OCI-LY7 (cell line): ENCODE measurements at regions not wholly inside any gene's neighbourhood (a gene's known extent, or its start where the extent isn't known, plus 50 kb on each side); places are given as distances from the start of the nearest gene placed in this dataset.

ENCODE experiments used
- BruUV-seq: library from RNA; stranded (reverse); fragments of 400-500 nt; replicated peaks from 2 replicates; lab custom pipeline; 2021; lab: Mats Ljungman, UMichigan
- CTCF ChIA-PET: fragments of 300-600 bp; sonication (Branson Sonifier 250); formaldehyde crosslinking; loops from one replicate; lab custom pipeline; 2022; ENCODE audit warnings: antibody characterized with exemption; ENCODE audit not compliant: unreplicated experiment; lab: Charles Lee
- POLR2A ChIA-PET: fragments of 300-600 bp; sonication (Branson Sonifier 250); formaldehyde crosslinking; loops from one replicate; lab custom pipeline; 2022; ENCODE audit warnings: antibody characterized with exemption; lab: Charles Lee
- DNase-seq: peaks from one replicate; pipeline ENCODE4 v3.0.0-alpha.2; 2015; ENCODE audit warnings: low spot score
- H2AFZ ChIP-seq: fragments of 200-600 bp; sonication (generic), shearing (Covaris generic); 2 replicates; pipeline ENCODE4 v1.6.1; 2014; ENCODE audit warnings: mild to moderate bottlenecking, antibody characterized with exemption, low read length, moderate library complexity
- H3K27ac ChIP-seq: fragments of 200-600 bp; sonication (generic); 2 replicates; pipeline ENCODE4 v1.5.1; 2014; ENCODE audit warnings: mixed run types, low read depth, mild to moderate bottlenecking, moderate library complexity, low read length, inconsistent platforms; ENCODE audit not compliant: poor library complexity, severe bottlenecking
- H3K36me3 ChIP-seq: fragments of 200-600 bp; sonication (generic); 2 replicates; pipeline ENCODE4 v1.6.1; 2014; ENCODE audit warnings: mild to moderate bottlenecking, antibody characterized with exemption, low read length, moderate library complexity, mixed read lengths; ENCODE audit not compliant: insufficient read depth
- H3K4me1 ChIP-seq: fragments of 200-600 bp; sonication (generic); 2 replicates; pipeline ENCODE4 v1.5.1; 2014; ENCODE audit warnings: mild to moderate bottlenecking, low read length; ENCODE audit not compliant: insufficient read depth, poor library complexity, severe bottlenecking
- H3K4me2 ChIP-seq: fragments of 200-600 bp; sonication (generic); 2 replicates; pipeline ENCODE4 v1.6.1; 2014; ENCODE audit warnings: mild to moderate bottlenecking, low read length
- H3K4me3 ChIP-seq: fragments of 200-600 bp; sonication (generic); 2 replicates; pipeline ENCODE4 v1.5.1; 2014; ENCODE audit warnings: mild to moderate bottlenecking, low read depth, low read length; ENCODE audit not compliant: poor library complexity, severe bottlenecking
- H3K79me2 ChIP-seq: fragments of 200-600 bp; sonication (generic); 2 replicates; pipeline ENCODE4 v1.6.1; 2016; ENCODE audit warnings: low read depth, mild to moderate bottlenecking, low read length, moderate library complexity, mixed read lengths; ENCODE audit not compliant: insufficient read depth
- H3K9me2 ChIP-seq: fragments of 200-600 bp; sonication (generic); 2 replicates; pipeline ENCODE4 v1.6.1; 2016; ENCODE audit warnings: mild to moderate bottlenecking, low read length, mixed read lengths; ENCODE audit not compliant: insufficient read depth
- H3K9me3 ChIP-seq: fragments of 200-600 bp; sonication (generic); 2 replicates; pipeline ENCODE4 v1.6.1; 2014; ENCODE audit warnings: mild to moderate bottlenecking, mixed run types, low read length, mixed read lengths
- H4K20me1 ChIP-seq: fragments of 200-600 bp; sonication (generic); 2 replicates; pipeline ENCODE4 v1.6.1; 2014; ENCODE audit warnings: mild to moderate bottlenecking, antibody characterized with exemption, low read length, moderate library complexity, mixed read lengths; ENCODE audit not compliant: insufficient read depth
- CTCF ChIP-seq: fragments of 200-600 bp; sonication (generic); conservative IDR thresholded peaks from 2 replicates; pipeline ENCODE4 v1.5.1; 2014; ENCODE audit warnings: mild to moderate bottlenecking, antibody characterized with exemption, low read length, moderate library complexity, mixed read lengths
- EZH2phosphoT487 ChIP-seq: fragments of 200-600 bp; sonication (generic); IDR thresholded peaks from 2 replicates; pipeline ENCODE4 v1.6.1; 2018; ENCODE audit warnings: low read depth, borderline replicate concordance, mild to moderate bottlenecking, mixed run types, antibody characterized with exemption, low read length, moderate library complexity, mixed read lengths
- intact Hi-C: fragments of 100-400 bp; cut with micrococcal nuclease; formaldehyde crosslinking; loops from one replicate; pipeline ENCODE4 v1.10.0; 2022; ENCODE audit not compliant: unreplicated experiment

- intact Hi-C loops, result no loop called here
- no peaks in the 10 kb centered on the region for H3K79me2 ChIP-seq
- H3K4me1 ChIP-seq, result no peaks in the 10 kb centered on the region
- no peak for TF ChIP-seq CTCF
- TF ChIP-seq EZH2phosphoT487, result no peak
- no peaks in the 10 kb centered on the region for H3K9me3 ChIP-seq
- H3K4me2 ChIP-seq, result no peak overlapping the region
- no peak for DNase-seq
- POLR2A ChIA-PET, result no interaction called here
- H3K27ac ChIP-seq, result no peak overlapping the region
- H3K36me3 ChIP-seq, result no peaks in the 10 kb centered on the region
- H4K20me1 ChIP-seq, result no peaks in the 10 kb centered on the region
- CTCF ChIA-PET, result no interaction called here
- no peaks in the 10 kb centered on the region for H3K9me2 ChIP-seq
- no peak overlapping the region for H3K4me3 ChIP-seq
- BruUV-seq, result no TSS peak
- no peak overlapping the region for H2AFZ ChIP-seq
Measured at GRCh38 chr7:10268034-10268433, 705.6 kb upstream of the PHF14 start.

DNA sequence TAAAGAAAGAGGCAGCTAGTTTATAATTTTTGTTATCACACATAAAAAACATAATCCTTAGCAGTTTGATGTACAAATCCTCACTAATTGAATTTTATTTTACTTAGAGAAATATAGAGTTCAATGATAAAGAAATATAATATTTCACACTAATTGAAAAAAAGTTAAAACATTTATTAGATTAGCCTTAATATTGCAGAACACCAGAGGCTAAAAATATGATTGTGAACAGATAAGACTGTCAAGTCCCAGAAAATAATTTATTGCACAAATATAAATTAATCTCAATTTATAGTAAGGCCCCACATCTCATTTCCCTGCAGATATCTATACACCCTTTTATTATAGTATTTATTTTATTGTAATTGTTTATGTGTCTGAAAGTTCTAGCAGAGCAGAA is 690.8 kb upstream of the PHF14 start:
- H3K36me3 ChIP-seq, result no peaks in the 10 kb centered on the region
- BruUV-seq, result no TSS peak

More for the DNA sequence above, 690.8 kb upstream of the PHF14 start:
- CTCF ChIA-PET, result no interaction called here
- intact Hi-C loops, result no loop called here
- DNase-seq, result no peak
- Histone ChIP-seq H3K4me1 (no peaks in the 10 kb centered on the region), H3K27ac (no peak overlapping the region), H3K4me3 (no peak overlapping the region), H3K9me2 (no peaks in the 10 kb centered on the region), H3K79me2 (no peaks in the 10 kb centered on the region), H3K9me3 (no peaks in the 10 kb centered on the region), H2AFZ (no peak overlapping the region), H3K4me2 (no peak overlapping the region), H4K20me1 (no peaks in the 10 kb centered on the region)
- no peak for TF ChIP-seq CTCF
- no peak for TF ChIP-seq EZH2phosphoT487
- POLR2A ChIA-PET, result no interaction called here
